ENCODE measurements at regions not wholly inside any gene's neighbourhood (a gene's known extent, or its start where the extent isn't known, plus 50 kb on each side); places are given as distances from the start of the nearest gene placed in this dataset.

DNA sequence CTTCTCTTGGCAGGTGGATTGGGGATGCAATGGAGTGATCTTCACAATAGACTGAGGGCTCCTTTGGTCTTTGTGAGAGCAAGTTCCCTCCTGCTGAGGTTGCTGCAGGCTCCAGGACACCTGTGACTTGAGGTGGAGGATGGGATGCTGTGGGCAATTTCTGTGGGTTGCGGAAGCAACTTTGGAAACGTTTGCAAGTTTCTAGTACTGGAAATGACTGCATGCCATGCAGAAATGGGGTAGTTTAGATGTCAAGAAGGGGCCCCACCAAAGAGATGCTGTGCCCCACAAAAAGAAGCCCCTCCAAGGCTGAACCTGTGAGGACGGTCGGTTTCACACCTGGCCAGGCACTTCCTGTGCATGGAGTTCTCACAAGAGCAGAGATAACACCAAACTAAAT lies 80.4 kb upstream of the XCR1 start:
- Histone ChIP-seq H3K18ac (ENCODE audit: insufficient read length, low read depth, low read length) (no peak overlapping the region), H4K5ac (ENCODE audit: insufficient read length, low read depth, low read length) (no peak overlapping the region), H2BK5ac (ENCODE audit: insufficient read length, low read length) (no peak overlapping the region), H3K4ac (ENCODE audit: low read depth, low read length) (no peak overlapping the region), H2BK12ac (ENCODE audit: insufficient read length, low read depth, low read length) (no peak overlapping the region), H2BK15ac (ENCODE audit: low read depth, low read length) (no peak overlapping the region; the same call in 1 of the 2 replicates), H3K23me2 (ENCODE audit: insufficient read length, low read depth, low read length, poor library complexity, severe bottlenecking) (no peaks in the 10 kb centered on the region), H3K79me1 (ENCODE audit: insufficient read depth, low read depth, low read length, poor library complexity, severe bottlenecking) (no peaks in the 10 kb centered on the region), H3K23ac (ENCODE audit: insufficient read length, low read depth, low read length) (no peak overlapping the region), H3K27ac (ENCODE audit: insufficient read length, low read depth, low read length) (no peak overlapping the region), H3K79me2 (ENCODE audit: insufficient read depth, low read length) (no peaks in the 10 kb centered on the region), H4K20me1 (ENCODE audit: control insufficient read depth, insufficient read depth, insufficient read length) (no peaks in the 10 kb centered on the region), H3K14ac (ENCODE audit: insufficient read depth, low read length) (no peak overlapping the region), H3K9ac (ENCODE audit: extremely low read depth, insufficient read length, low read length) (no peak overlapping the region), H3K56ac (ENCODE audit: insufficient read length, low read depth, low read length) (no peak overlapping the region), H3K9me3 (ENCODE audit: control insufficient read depth, low read depth, low read length) (no peaks in the 10 kb centered on the region), H4K8ac (replicated peaks; ENCODE audit: insufficient read length, low read depth, low read length) (no peak overlapping the region), H2AK5ac (ENCODE audit: insufficient read length, low read length) (no peak overlapping the region), H2BK20ac (ENCODE audit: low read depth, low read length, poor library complexity, severe bottlenecking) (no peak overlapping the region), H2BK120ac (ENCODE audit: low read depth, low read length, poor library complexity, severe bottlenecking) (no peak overlapping the region), H3K27me3 (ENCODE audit: insufficient read depth, low read length) (no peaks in the 10 kb centered on the region), H2AFZ (ENCODE audit: low read length) (no peak overlapping the region), H3K4me1 (ENCODE audit: insufficient read depth, low read length) (0 out of 2 replicates have a peak, but pooled peaks cover 3% of the 10 kb centered on the region), H3T11ph (ENCODE audit: low read length) (no peak overlapping the region), H3K4me2 (ENCODE audit: insufficient read depth, insufficient read length, low read length) (no peak overlapping the region), H4K91ac (ENCODE audit: insufficient read length, low read depth, low read length) (no peak overlapping the region)
- Mint-ChIP-seq H3K4me1 (peaks cover 5 to 15% of the 10 kb centered on the region in 2 experiments; a peak in 3 of 4 replicates), H3K4me3 (no peak overlapping the region), H3K9me3 (no peaks in the 10 kb centered on the region), H3K27ac (peak overlapping the region in 1 of 3 experiments; percentile 28; a peak in 1 of 7 replicates), H3K36me3 (ENCODE audit: insufficient read depth in 1 of 3, low read depth in 3 of 3) (no peaks in the 10 kb centered on the region), H3K27me3 (ENCODE audit: low read depth) (peaks cover 2% of the 10 kb centered on the region; the same call in 1 of the 2 replicates)
- no peak for TF ChIP-seq CTCF (conservative IDR thresholded peaks at IDR 0.05)
- WGBS (ENCODE audit: extremely low coverage, insufficient read length, low lambda C conversion rate): no CpG with 5 or more reads among the region's 4 CpGs
- no peak for DNase-seq

Measured in H9 (cell line).